CD4-positive, alpha-beta T cell (primary cell): ENCODE measurements at regions not wholly inside any gene's neighbourhood (a gene's known extent, or its start where the extent isn't known, plus 50 kb on each side); places are given as distances from the start of the nearest gene placed in this dataset.

ENCODE experiments used
- ATAC-seq: fragments of 200-7000 bp; cut with Tn5 transposase; one replicate; pipeline ENCODE4 v1.10.0; 2022; ENCODE audit warnings: mild to moderate bottlenecking; ENCODE audit not compliant: poor library complexity
- CTCF ChIA-PET: fragments of 350-600 bp; sonication (Branson Sonifier 250); formaldehyde crosslinking; loops from one replicate; lab custom pipeline; 2021; ENCODE audit warnings: antibody characterized with exemption, inconsistent platforms; lab: Charles Lee
- POLR2A ChIA-PET: fragments of 350-600 bp; sonication (Branson Sonifier 250); formaldehyde crosslinking; loops from one replicate; lab custom pipeline; 2021; ENCODE audit warnings: antibody characterized with exemption, inconsistent platforms; lab: Charles Lee
- DNase-seq, 14 experiments: peaks; one replicate each; pipeline ENCODE4 v3.0.0-alpha.2; 2013 to 2020; ENCODE audit warnings: mixed read lengths in 2 of 14
- H3K27ac ChIP-seq, 2 donors: one replicate each; pipeline versions ENCODE4 v1.5.1 to v1.7.0; 2013; ENCODE audit warnings: low read length in 2 of 2, low read depth in 1 of 2, mild to moderate bottlenecking in 1 of 2
- H3K27me3 ChIP-seq, 2 experiments: 1 replicate in 1 of 2; 2 replicates in 1 of 2; pipeline versions ENCODE4 v1.6.1 to v1.7.0; 2013; ENCODE audit warnings: low read length in 2 of 2, control low read depth in 1 of 2, mild to moderate bottlenecking in 1 of 2, moderate library complexity in 1 of 2; ENCODE audit not compliant: insufficient read depth in 2 of 2, control insufficient read depth in 1 of 2
- H3K36me3 ChIP-seq: one replicate; pipeline ENCODE4 v1.6.1; 2013; ENCODE audit warnings: low read length, control low read depth; ENCODE audit not compliant: insufficient read depth
- H3K4me1 ChIP-seq: one replicate; pipeline ENCODE4 v1.6.1; 2013; ENCODE audit warnings: low read length, control low read depth; ENCODE audit not compliant: insufficient read depth
- H3K4me3 ChIP-seq: one replicate; pipeline ENCODE4 v1.5.1; 2013; ENCODE audit warnings: mild to moderate bottlenecking, low read length, moderate library complexity
- H3K9me3 ChIP-seq, 2 experiments: 1 replicate in 1 of 2; 2 replicates in 1 of 2; pipeline versions ENCODE4 v1.6.1 to v1.7.0; 2013; ENCODE audit warnings: low read length in 2 of 2, mild to moderate bottlenecking in 2 of 2, control low read depth in 1 of 2, moderate library complexity in 1 of 2; ENCODE audit not compliant: control insufficient read depth in 1 of 2, insufficient read depth in 1 of 2
- H3K27ac Mint-ChIP-seq: one replicate; pipeline ENCODE4 v1.8.0; 2020; ENCODE audit warnings: mixed read lengths
- H3K27me3 Mint-ChIP-seq: one replicate; pipeline ENCODE4 v1.8.0; 2021; ENCODE audit warnings: mixed read lengths
- H3K36me3 Mint-ChIP-seq: one replicate; pipeline ENCODE4 v1.8.0; 2021; ENCODE audit warnings: low read depth, mixed read lengths
- H3K4me1 Mint-ChIP-seq: one replicate; pipeline ENCODE4 v1.8.0; 2021; ENCODE audit warnings: low read depth, mixed read lengths
- H3K4me3 Mint-ChIP-seq: one replicate; pipeline ENCODE4 v1.8.0; 2020; ENCODE audit warnings: mild to moderate bottlenecking, mixed read lengths
- H3K9me3 Mint-ChIP-seq: one replicate; pipeline ENCODE4 v1.8.0; 2020; ENCODE audit warnings: mixed read lengths
- intact Hi-C, 2 experiments: fragments of 100-400 bp; cut with DNase I in 1 of 2; cut with micrococcal nuclease in 1 of 2; formaldehyde crosslinking; loops; one replicate each; pipeline versions ENCODE4 v1.15.1 to v1.9.0; 2023 to 2025; cut with DNase I, micrococcal nuclease
- TF ChIP-seq, protein P1 (sequence below): fragments of 200-600 bp; IDR thresholded peaks from one replicate; pipeline ENCODE4 v1.8.0; 2022; ENCODE audit warnings: antibody characterized with exemption, mild to moderate bottlenecking

DNA sequence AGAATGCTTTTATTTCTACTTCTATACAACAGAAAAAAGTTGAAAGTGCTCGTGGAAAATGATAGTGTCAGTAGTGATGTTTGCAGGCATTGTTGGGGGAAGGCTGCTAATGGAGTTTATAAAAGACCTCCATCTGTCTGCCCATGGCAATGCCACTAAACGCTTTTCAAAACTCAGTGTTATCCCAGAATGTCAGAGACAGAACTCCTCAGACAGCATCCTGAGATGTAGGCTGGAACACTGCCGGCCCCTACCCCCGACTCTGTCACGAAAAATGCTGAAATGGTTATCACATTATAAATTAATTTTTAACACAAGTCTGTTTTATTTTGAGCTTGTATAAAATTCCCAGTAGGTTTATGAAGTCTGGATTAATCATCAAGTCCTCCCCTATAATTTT lies 128.9 kb downstream of the HS3ST1 start:
- no peak overlapping the region for H3K4me3 ChIP-seq
- H3K36me3 Mint-ChIP-seq, result no peaks in the 10 kb centered on the region
- CTCF ChIA-PET, result no interaction called here
- no peak overlapping the region for H3K4me3 Mint-ChIP-seq
- no peak overlapping the region for H3K27ac Mint-ChIP-seq
- H3K27me3 Mint-ChIP-seq, result peaks cover 9% of the 10 kb centered on the region
- intact Hi-C loops, result no loop called here
- DNase-seq (no peak), ATAC-seq (no peak)
- no peaks in the 10 kb centered on the region for H3K4me1 ChIP-seq
- POLR2A ChIA-PET, result no interaction called here
- no peaks in the 10 kb centered on the region for H3K27me3 ChIP-seq
- TF ChIP-seq, protein P1, sequence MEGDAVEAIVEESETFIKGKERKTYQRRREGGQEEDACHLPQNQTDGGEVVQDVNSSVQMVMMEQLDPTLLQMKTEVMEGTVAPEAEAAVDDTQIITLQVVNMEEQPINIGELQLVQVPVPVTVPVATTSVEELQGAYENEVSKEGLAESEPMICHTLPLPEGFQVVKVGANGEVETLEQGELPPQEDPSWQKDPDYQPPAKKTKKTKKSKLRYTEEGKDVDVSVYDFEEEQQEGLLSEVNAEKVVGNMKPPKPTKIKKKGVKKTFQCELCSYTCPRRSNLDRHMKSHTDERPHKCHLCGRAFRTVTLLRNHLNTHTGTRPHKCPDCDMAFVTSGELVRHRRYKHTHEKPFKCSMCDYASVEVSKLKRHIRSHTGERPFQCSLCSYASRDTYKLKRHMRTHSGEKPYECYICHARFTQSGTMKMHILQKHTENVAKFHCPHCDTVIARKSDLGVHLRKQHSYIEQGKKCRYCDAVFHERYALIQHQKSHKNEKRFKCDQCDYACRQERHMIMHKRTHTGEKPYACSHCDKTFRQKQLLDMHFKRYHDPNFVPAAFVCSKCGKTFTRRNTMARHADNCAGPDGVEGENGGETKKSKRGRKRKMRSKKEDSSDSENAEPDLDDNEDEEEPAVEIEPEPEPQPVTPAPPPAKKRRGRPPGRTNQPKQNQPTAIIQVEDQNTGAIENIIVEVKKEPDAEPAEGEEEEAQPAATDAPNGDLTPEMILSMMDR, result no peak
- H3K9me3 Mint-ChIP-seq, result no peaks in the 10 kb centered on the region
- H3K9me3 ChIP-seq, result no peaks in the 10 kb centered on the region
- H3K4me1 Mint-ChIP-seq, result no peaks in the 10 kb centered on the region
- no peaks in the 10 kb centered on the region for H3K36me3 ChIP-seq
- H3K27ac ChIP-seq, result no peak overlapping the region

DNA sequence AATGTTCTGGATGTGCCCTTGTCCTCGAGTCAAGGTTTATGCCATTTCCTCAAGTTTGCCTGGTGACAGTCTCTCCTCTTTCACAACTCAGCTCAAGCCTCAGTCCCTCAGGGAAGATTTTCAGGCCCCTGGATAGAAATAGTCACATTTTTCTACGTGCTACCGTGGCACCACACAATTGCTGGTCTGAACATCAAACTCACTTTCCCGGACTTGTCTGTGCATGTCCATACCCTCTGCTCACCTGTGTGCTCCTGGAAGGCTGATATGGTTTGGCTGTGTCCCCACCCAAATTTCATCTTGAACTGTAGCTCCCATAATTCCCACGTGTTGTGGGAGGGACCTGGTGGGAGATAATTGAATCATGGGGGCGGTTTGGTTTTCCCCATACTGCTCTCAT lies 129.7 kb downstream of the HS3ST1 start:
- Histone ChIP-seq H3K9me3 (no peaks in the 10 kb centered on the region), H3K36me3 (no peaks in the 10 kb centered on the region), H3K4me1 (no peaks in the 10 kb centered on the region), H3K27ac (no peak overlapping the region), H3K4me3 (no peak overlapping the region), H3K27me3 (no peaks in the 10 kb centered on the region)
- intact Hi-C loops, result no loop called here
- H3K27me3 Mint-ChIP-seq, result peaks cover 9% of the 10 kb centered on the region
- ChIA-PET POLR2A (no interaction called here), CTCF (no interaction called here)
- H3K4me1 Mint-ChIP-seq, result no peaks in the 10 kb centered on the region
- no peaks in the 10 kb centered on the region for H3K36me3 Mint-ChIP-seq
- no peaks in the 10 kb centered on the region for H3K9me3 Mint-ChIP-seq
- TF ChIP-seq, protein P1, result no peak
- no peak for ATAC-seq
- DNase-seq, result no peak
- no peak overlapping the region for H3K27ac Mint-ChIP-seq
- H3K4me3 Mint-ChIP-seq, result no peak overlapping the region

DNA sequence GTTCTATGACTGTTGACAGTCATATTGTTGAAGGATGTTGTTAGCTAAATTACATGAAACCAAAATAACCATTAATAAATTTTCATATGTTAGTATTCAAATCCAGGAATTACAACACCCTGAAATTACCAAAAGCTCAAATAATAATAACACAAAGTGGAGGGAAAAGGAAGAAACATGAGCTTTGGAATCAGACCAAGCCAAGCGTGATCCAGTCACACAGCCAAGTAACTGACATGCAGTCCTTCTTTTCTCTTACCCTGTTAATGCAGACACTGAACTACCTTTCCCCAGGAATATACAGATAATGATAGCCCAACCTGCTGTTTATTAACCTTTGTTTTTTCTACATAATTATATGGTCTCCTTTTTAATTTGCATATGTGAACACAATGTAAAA lies 130.2 kb downstream of the HS3ST1 start:
- intact Hi-C loops, result no loop called here
- Mint-ChIP-seq H3K4me3 (no peak overlapping the region), H3K27ac (no peak overlapping the region), H3K36me3 (no peaks in the 10 kb centered on the region), H3K9me3 (no peaks in the 10 kb centered on the region), H3K4me1 (no peaks in the 10 kb centered on the region), H3K27me3 (peaks cover 4% of the 10 kb centered on the region)
- Histone ChIP-seq H3K4me3 (no peak overlapping the region), H3K9me3 (no peaks in the 10 kb centered on the region), H3K4me1 (no peaks in the 10 kb centered on the region), H3K27me3 (no peaks in the 10 kb centered on the region), H3K36me3 (no peaks in the 10 kb centered on the region), H3K27ac (no peak overlapping the region)
- TF ChIP-seq, protein P1, result no peak
- CTCF ChIA-PET, result no interaction called here
- ATAC-seq (no peak), DNase-seq (no peak)
- POLR2A ChIA-PET, result no interaction called here
